ENCODE measurements at regions not wholly inside any gene's neighbourhood (a gene's known extent, or its start where the extent isn't known, plus 50 kb on each side); places are given as distances from the start of the nearest gene placed in this dataset.

GRCh38 chr7:42605406-42606192 is 306.3 kb downstream of the C7orf25 start:
- H3K27ac ChIP-seq (ENCODE audit: low read length): no peak overlapping the region
- H3F3A ChIP-seq (ENCODE audit: insufficient read depth, low read length, poor library complexity, severe bottlenecking): no peaks in the 10 kb centered on the region
- no peaks in the 10 kb centered on the region for H3K9me2 ChIP-seq (ENCODE audit: insufficient read depth, low read length)
- no peaks in the 10 kb centered on the region for H3K36me3 ChIP-seq (ENCODE audit: insufficient read depth, low read length)
- no peaks in the 10 kb centered on the region for H3K9me3 ChIP-seq (ENCODE audit: low read length)
- H3K27me3 ChIP-seq (ENCODE audit: insufficient read depth, low read depth, low read length): no peaks in the 10 kb centered on the region
- no peak overlapping the region for H3K9ac ChIP-seq (ENCODE audit: low read length)
- H2AFZ ChIP-seq (ENCODE audit: low read depth, low read length): no peak overlapping the region
- no peak overlapping the region for H3K4me3 ChIP-seq (ENCODE audit: low read length)
- TF ChIP-seq MXI1 (conservative IDR thresholded peaks at IDR 0.05; ENCODE audit: poor library complexity, severe bottlenecking): no peak
- TF ChIP-seq POLR2AphosphoS5 (IDR thresholded peaks at IDR 0.05): no peak
- no peak for TF ChIP-seq EP300 (conservative IDR thresholded peaks at IDR 0.05; ENCODE audit: poor library complexity, severe bottlenecking)
- TF ChIP-seq EZH2 (IDR thresholded peaks at IDR 0.05; ENCODE audit: borderline replicate concordance, insufficient read depth, low read length, poor library complexity, severe bottlenecking): no peak
- no peak for TF ChIP-seq TAF1 (IDR thresholded peaks at IDR 0.05; ENCODE audit: low read depth)
- TF ChIP-seq REST (IDR thresholded peaks at IDR 0.05; ENCODE audit: borderline replicate concordance): no peak
- no peak for TF ChIP-seq SMC3 (conservative IDR thresholded peaks at IDR 0.05; ENCODE audit: poor library complexity)
- no peak for TF ChIP-seq RAD21 (conservative IDR thresholded peaks at IDR 0.05)
- no peak for TF ChIP-seq CTCF (IDR thresholded peaks at IDR 0.05; ENCODE audit: poor library complexity, severe bottlenecking)
- H3K79me2 ChIP-seq (replicated peaks; ENCODE audit: insufficient read depth, low read length): no peaks in the 10 kb centered on the region
- no peaks in the 10 kb centered on the region for H4K20me1 ChIP-seq (ENCODE audit: insufficient read depth)
- no peak overlapping the region for H3K4me2 ChIP-seq (ENCODE audit: low read length)

- Histone ChIP-seq H2AFZ (ENCODE audit: low read depth, low read length) (no peak overlapping the region), H3K4me2 (ENCODE audit: low read length) (no peak overlapping the region), H3K9me2 (ENCODE audit: insufficient read depth, low read length) (no peaks in the 10 kb centered on the region), H3K9me3 (ENCODE audit: low read length) (no peaks in the 10 kb centered on the region), H3K9ac (ENCODE audit: low read length) (no peak overlapping the region), H3F3A (ENCODE audit: insufficient read depth, low read length, poor library complexity, severe bottlenecking) (no peaks in the 10 kb centered on the region), H3K27me3 (ENCODE audit: insufficient read depth, low read depth, low read length) (no peaks in the 10 kb centered on the region), H3K27ac (ENCODE audit: low read length) (no peak overlapping the region), H4K20me1 (ENCODE audit: insufficient read depth) (no peaks in the 10 kb centered on the region), H3K36me3 (ENCODE audit: insufficient read depth, low read length) (no peaks in the 10 kb centered on the region), H3K4me3 (ENCODE audit: low read length) (no peak overlapping the region), H3K79me2 (replicated peaks; ENCODE audit: insufficient read depth, low read length) (no peaks in the 10 kb centered on the region)
- no peak for TF ChIP-seq RAD21 (conservative IDR thresholded peaks at IDR 0.05)
- no peak for TF ChIP-seq MXI1 (conservative IDR thresholded peaks at IDR 0.05; ENCODE audit: poor library complexity, severe bottlenecking)
- TF ChIP-seq TAF1 (IDR thresholded peaks at IDR 0.05; ENCODE audit: low read depth): no peak
- no peak for TF ChIP-seq EP300 (conservative IDR thresholded peaks at IDR 0.05; ENCODE audit: poor library complexity, severe bottlenecking)
- no peak for TF ChIP-seq REST (IDR thresholded peaks at IDR 0.05; ENCODE audit: borderline replicate concordance)
- TF ChIP-seq CTCF (IDR thresholded peaks at IDR 0.05; ENCODE audit: poor library complexity, severe bottlenecking): no peak
- TF ChIP-seq EZH2 (IDR thresholded peaks at IDR 0.05; ENCODE audit: borderline replicate concordance, insufficient read depth, low read length, poor library complexity, severe bottlenecking): no peak
- TF ChIP-seq SMC3 (conservative IDR thresholded peaks at IDR 0.05; ENCODE audit: poor library complexity): no peak
- no peak for TF ChIP-seq POLR2AphosphoS5 (IDR thresholded peaks at IDR 0.05)
Observed at GRCh38 chr7:42603496-42603895, 308.4 kb downstream of the C7orf25 start.

Data from neural cell (in vitro differentiated cells).